ENCODE measurements at regions not wholly inside any gene's neighbourhood (a gene's known extent, or its start where the extent isn't known, plus 50 kb on each side); places are given as distances from the start of the nearest gene placed in this dataset.

- TF ChIP-seq, protein P1, sequence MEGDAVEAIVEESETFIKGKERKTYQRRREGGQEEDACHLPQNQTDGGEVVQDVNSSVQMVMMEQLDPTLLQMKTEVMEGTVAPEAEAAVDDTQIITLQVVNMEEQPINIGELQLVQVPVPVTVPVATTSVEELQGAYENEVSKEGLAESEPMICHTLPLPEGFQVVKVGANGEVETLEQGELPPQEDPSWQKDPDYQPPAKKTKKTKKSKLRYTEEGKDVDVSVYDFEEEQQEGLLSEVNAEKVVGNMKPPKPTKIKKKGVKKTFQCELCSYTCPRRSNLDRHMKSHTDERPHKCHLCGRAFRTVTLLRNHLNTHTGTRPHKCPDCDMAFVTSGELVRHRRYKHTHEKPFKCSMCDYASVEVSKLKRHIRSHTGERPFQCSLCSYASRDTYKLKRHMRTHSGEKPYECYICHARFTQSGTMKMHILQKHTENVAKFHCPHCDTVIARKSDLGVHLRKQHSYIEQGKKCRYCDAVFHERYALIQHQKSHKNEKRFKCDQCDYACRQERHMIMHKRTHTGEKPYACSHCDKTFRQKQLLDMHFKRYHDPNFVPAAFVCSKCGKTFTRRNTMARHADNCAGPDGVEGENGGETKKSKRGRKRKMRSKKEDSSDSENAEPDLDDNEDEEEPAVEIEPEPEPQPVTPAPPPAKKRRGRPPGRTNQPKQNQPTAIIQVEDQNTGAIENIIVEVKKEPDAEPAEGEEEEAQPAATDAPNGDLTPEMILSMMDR (IDR thresholded peaks at IDR 0.05; ENCODE audit: borderline replicate concordance, extremely low read depth, low read length, poor library complexity, severe bottlenecking), result no peak
- no peak for TF ChIP-seq EZH2 (IDR thresholded peaks at IDR 0.05; ENCODE audit: borderline replicate concordance, low read depth, low read length, severe bottlenecking)
Observed at GRCh38 chr2:12585784-12586183, 131.0 kb upstream of the TRIB2 start.
